ENCODE measurements at regions not wholly inside any gene's neighbourhood (a gene's known extent, or its start where the extent isn't known, plus 50 kb on each side); places are given as distances from the start of the nearest gene placed in this dataset.

DNA sequence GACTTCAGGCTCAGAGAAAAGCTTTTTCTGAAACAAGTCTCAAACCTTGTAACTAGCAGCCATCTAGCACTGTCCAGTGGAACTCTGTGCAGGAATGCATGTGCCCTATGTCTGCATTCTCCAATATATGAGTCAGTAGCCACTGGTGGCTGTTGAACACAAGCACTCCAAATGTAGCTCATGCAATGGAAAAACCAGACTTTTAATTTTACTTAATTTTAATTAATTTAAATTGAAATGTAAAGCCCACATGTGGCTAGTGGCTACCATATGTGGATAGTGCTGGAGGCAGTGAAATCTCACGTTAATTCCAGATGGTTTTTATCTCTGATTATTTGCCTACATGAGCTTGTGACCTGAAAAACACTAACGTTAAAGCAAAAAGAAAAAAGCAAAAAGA, 225.1 kb downstream of the GATA3 start:
- TF ChIP-seq, protein P1, sequence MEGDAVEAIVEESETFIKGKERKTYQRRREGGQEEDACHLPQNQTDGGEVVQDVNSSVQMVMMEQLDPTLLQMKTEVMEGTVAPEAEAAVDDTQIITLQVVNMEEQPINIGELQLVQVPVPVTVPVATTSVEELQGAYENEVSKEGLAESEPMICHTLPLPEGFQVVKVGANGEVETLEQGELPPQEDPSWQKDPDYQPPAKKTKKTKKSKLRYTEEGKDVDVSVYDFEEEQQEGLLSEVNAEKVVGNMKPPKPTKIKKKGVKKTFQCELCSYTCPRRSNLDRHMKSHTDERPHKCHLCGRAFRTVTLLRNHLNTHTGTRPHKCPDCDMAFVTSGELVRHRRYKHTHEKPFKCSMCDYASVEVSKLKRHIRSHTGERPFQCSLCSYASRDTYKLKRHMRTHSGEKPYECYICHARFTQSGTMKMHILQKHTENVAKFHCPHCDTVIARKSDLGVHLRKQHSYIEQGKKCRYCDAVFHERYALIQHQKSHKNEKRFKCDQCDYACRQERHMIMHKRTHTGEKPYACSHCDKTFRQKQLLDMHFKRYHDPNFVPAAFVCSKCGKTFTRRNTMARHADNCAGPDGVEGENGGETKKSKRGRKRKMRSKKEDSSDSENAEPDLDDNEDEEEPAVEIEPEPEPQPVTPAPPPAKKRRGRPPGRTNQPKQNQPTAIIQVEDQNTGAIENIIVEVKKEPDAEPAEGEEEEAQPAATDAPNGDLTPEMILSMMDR (IDR thresholded peaks at IDR 0.05): no peak
- no peak for TF ChIP-seq POLR2AphosphoS5 (IDR thresholded peaks at IDR 0.05)
- TF ChIP-seq EP300 (IDR thresholded peaks at IDR 0.05): no peak
- no peak for TF ChIP-seq POLR2A (IDR thresholded peaks at IDR 0.05)
